NB4 (cell line): ENCODE measurements at regions not wholly inside any gene's neighbourhood (a gene's known extent, or its start where the extent isn't known, plus 50 kb on each side); places are given as distances from the start of the nearest gene placed in this dataset.

Experiments used
- DNase-seq: peaks from one replicate; pipeline ENCODE4 v3.0.0; 2010; ENCODE audit warnings: low read depth
- H3K4me3 ChIP-seq: one replicate; pipeline ENCODE4 v1.5.1; 2011; ENCODE audit warnings: mild to moderate bottlenecking, low read depth, low read length, moderate library complexity
- CTCF ChIP-seq: IDR thresholded peaks from one replicate; pipeline ENCODE4 v1.5.1; 2012; ENCODE audit warnings: low read depth, low read length
- MAX ChIP-seq: IDR thresholded peaks from 2 replicates; pipeline ENCODE4 v1.6.1; 2011; ENCODE audit warnings: low read depth, low read length
- MYC ChIP-seq: IDR thresholded peaks from 2 replicates; pipeline ENCODE4 v1.6.1; 2011; ENCODE audit warnings: low read depth, low read length
- POLR2A ChIP-seq: IDR thresholded peaks from 2 replicates; pipeline ENCODE4 v1.6.1; 2011; ENCODE audit warnings: mild to moderate bottlenecking; ENCODE audit not compliant: insufficient read length; ENCODE audit errors: extremely low read depth

- H3K4me3 ChIP-seq: no peak overlapping the region
- no peak for TF ChIP-seq MAX
- TF ChIP-seq CTCF: no peak
- no peak for TF ChIP-seq MYC
- TF ChIP-seq POLR2A: no peak
- no peak for DNase-seq
These were observed 828.9 kb upstream of the ZNF608 start for GRCh38 chr5:125575171-125575890.

- no peak overlapping the region for H3K4me3 ChIP-seq
- DNase-seq: no peak
- TF ChIP-seq MAX (no peak), POLR2A (no peak), MYC (no peak), CTCF (no peak)
These were observed 829.6 kb upstream of the ZNF608 start for GRCh38 chr5:125575891-125576505.

- TF ChIP-seq POLR2A (no peak), MYC (no peak), CTCF (no peak), MAX (no peak)
These were observed 830.4 kb upstream of the ZNF608 start for GRCh38 chr5:125576822-125577221.

GRCh38 chr5:125578551-125578950 is 832.1 kb upstream of the ZNF608 start:
- H3K4me3 ChIP-seq: no peak overlapping the region
- TF ChIP-seq MYC (no peak), CTCF (no peak), POLR2A (no peak), MAX (no peak)
- no peak for DNase-seq

More at GRCh38 chr5:125576822-125577221, 830.4 kb upstream of the ZNF608 start:
- no peak overlapping the region for H3K4me3 ChIP-seq
- DNase-seq: no peak

- no peak for DNase-seq
- H3K4me3 ChIP-seq: no peak overlapping the region
- TF ChIP-seq POLR2A: no peak
- TF ChIP-seq MAX: no peak
- no peak for TF ChIP-seq CTCF
- TF ChIP-seq MYC: no peak
These were observed 832.7 kb upstream of the ZNF608 start for GRCh38 chr5:125579182-125579581.
